ENCODE measurements at regions not wholly inside any gene's neighbourhood (a gene's known extent, or its start where the extent isn't known, plus 50 kb on each side); places are given as distances from the start of the nearest gene placed in this dataset.
"Not testable (repeated sequence)": the region's sequence is repeated elsewhere in the genome, so short reads cannot be mapped to it uniquely, and the experiment has no call there.

GRCh38 chr14:83053022-83053710, 1519.5 kb upstream of the SEL1L start:
- Histone ChIP-seq H3K4me3 (no peak overlapping the region), H3K36me3 (no peaks in the 10 kb centered on the region), H3K4me1 (no peaks in the 10 kb centered on the region), H3K27ac (no peak overlapping the region), H3K9me3 (replicated peaks) (no peaks in the 10 kb centered on the region), H3K27me3 (no peaks in the 10 kb centered on the region)
- DNase-seq: no peak

GRCh38 chr14:83058068-83058467, 1524.4 kb upstream of the SEL1L start:
- H3K27ac ChIP-seq: no peak overlapping the region
- H3K4me3 ChIP-seq: no peak overlapping the region
- no peaks in the 10 kb centered on the region for H3K9me3 ChIP-seq (replicated peaks)
- no peaks in the 10 kb centered on the region for H3K4me1 ChIP-seq
- no peak for DNase-seq
- no peaks in the 10 kb centered on the region for H3K36me3 ChIP-seq
- no peaks in the 10 kb centered on the region for H3K27me3 ChIP-seq

- peak in 1 of 2 experiments; percentile 49 for DNase-seq
- Histone ChIP-seq H3K4me1 (no peaks in the 10 kb centered on the region), H3K27me3 (no peaks in the 10 kb centered on the region), H3K36me3 (no peaks in the 10 kb centered on the region), H3K4me3 (no peak overlapping the region), H3K9me3 (replicated peaks) (0 out of 2 replicates have a peak, but pooled peaks cover 2% of the 10 kb centered on the region), H3K27ac (no peak overlapping the region)
Measured at GRCh38 chr14:83071888-83072501, 1538.3 kb upstream of the SEL1L start.

GRCh38 chr14:83085136-83085535, 1551.5 kb upstream of the SEL1L start:
- no peaks in the 10 kb centered on the region for H3K4me1 ChIP-seq
- H3K36me3 ChIP-seq: no peaks in the 10 kb centered on the region
- no peaks in the 10 kb centered on the region for H3K9me3 ChIP-seq (replicated peaks)
- no peak overlapping the region for H3K27ac ChIP-seq
- DNase-seq: no peak
- H3K27me3 ChIP-seq: no peaks in the 10 kb centered on the region
- no peak overlapping the region for H3K4me3 ChIP-seq

- Histone ChIP-seq H3K27me3 (no peaks in the 10 kb centered on the region), H3K36me3 (no peaks in the 10 kb centered on the region), H3K9me3 (replicated peaks) (no peaks in the 10 kb centered on the region), H3K4me3 (no peak overlapping the region), H3K4me1 (no peaks in the 10 kb centered on the region), H3K27ac (no peak overlapping the region)
- DNase-seq: no peak
Measured at GRCh38 chr14:83085725-83086124, 1552.1 kb upstream of the SEL1L start.

GRCh38 chr14:83091991-83092956, 1558.6 kb upstream of the SEL1L start:
- DNase-seq; H3K4me3 ChIP-seq; H3K36me3 ChIP-seq; H3K9me3 ChIP-seq (replicated peaks); H3K27me3 ChIP-seq; H3K27ac ChIP-seq; H3K4me1 ChIP-seq: not testable (repeated sequence)

- H3K36me3 ChIP-seq: no peaks in the 10 kb centered on the region
- H3K27ac ChIP-seq: no peak overlapping the region
- H3K27me3 ChIP-seq: no peaks in the 10 kb centered on the region
- no peak overlapping the region for H3K4me3 ChIP-seq
- no peaks in the 10 kb centered on the region for H3K4me1 ChIP-seq
- no peak for DNase-seq
- H3K9me3 ChIP-seq (replicated peaks): no peaks in the 10 kb centered on the region
Measured at GRCh38 chr14:83096092-83096491, 1562.4 kb upstream of the SEL1L start.

- Histone ChIP-seq H3K27me3 (no peaks in the 10 kb centered on the region), H3K9me3 (replicated peaks) (no peaks in the 10 kb centered on the region), H3K27ac (no peak overlapping the region), H3K4me1 (no peaks in the 10 kb centered on the region), H3K4me3 (no peak overlapping the region), H3K36me3 (no peaks in the 10 kb centered on the region)
- DNase-seq: no peak
Measured at GRCh38 chr14:83101846-83102245, 1568.2 kb upstream of the SEL1L start.

- DNase-seq: no peak
- H3K27me3 ChIP-seq: no peaks in the 10 kb centered on the region
- H3K27ac ChIP-seq: no peak overlapping the region
- no peaks in the 10 kb centered on the region for H3K4me1 ChIP-seq
- no peaks in the 10 kb centered on the region for H3K36me3 ChIP-seq
- no peak overlapping the region for H3K4me3 ChIP-seq
- no peaks in the 10 kb centered on the region for H3K9me3 ChIP-seq (replicated peaks)
Measured at GRCh38 chr14:83118029-83118428, 1584.4 kb upstream of the SEL1L start.

- no peak for DNase-seq
Measured at GRCh38 chr14:83120187-83120586, 1586.5 kb upstream of the SEL1L start.

GRCh38 chr14:83126076-83126475, 1592.4 kb upstream of the SEL1L start:
- H3K9me3 ChIP-seq (replicated peaks): no peaks in the 10 kb centered on the region
- H3K36me3 ChIP-seq: no peaks in the 10 kb centered on the region
- H3K4me3 ChIP-seq: no peak overlapping the region
- no peak for DNase-seq
- no peaks in the 10 kb centered on the region for H3K4me1 ChIP-seq
- H3K27ac ChIP-seq: no peak overlapping the region
- H3K27me3 ChIP-seq: no peaks in the 10 kb centered on the region

More at GRCh38 chr14:83120187-83120586, 1586.5 kb upstream of the SEL1L start:
- Histone ChIP-seq H3K9me3 (replicated peaks) (no peaks in the 10 kb centered on the region), H3K4me1 (no peaks in the 10 kb centered on the region), H3K4me3 (no peak overlapping the region), H3K27me3 (no peaks in the 10 kb centered on the region), H3K27ac (no peak overlapping the region), H3K36me3 (no peaks in the 10 kb centered on the region)

GRCh38 chr14:83128783-83129182, 1595.1 kb upstream of the SEL1L start:
- Histone ChIP-seq H3K9me3 (replicated peaks) (no peaks in the 10 kb centered on the region), H3K4me1 (no peaks in the 10 kb centered on the region), H3K4me3 (no peak overlapping the region), H3K27ac (no peak overlapping the region), H3K27me3 (no peaks in the 10 kb centered on the region), H3K36me3 (no peaks in the 10 kb centered on the region)
- DNase-seq: no peak

GRCh38 chr14:83129496-83129895, 1595.8 kb upstream of the SEL1L start:
- no peaks in the 10 kb centered on the region for H3K4me1 ChIP-seq
- no peaks in the 10 kb centered on the region for H3K36me3 ChIP-seq
- H3K27me3 ChIP-seq: no peaks in the 10 kb centered on the region
- H3K9me3 ChIP-seq (replicated peaks): no peaks in the 10 kb centered on the region
- H3K4me3 ChIP-seq: no peak overlapping the region
- no peak overlapping the region for H3K27ac ChIP-seq
- no peak for DNase-seq

GRCh38 chr14:83133981-83134645, 1600.5 kb upstream of the SEL1L start:
- no peaks in the 10 kb centered on the region for H3K9me3 ChIP-seq (replicated peaks)
- H3K4me1 ChIP-seq: no peaks in the 10 kb centered on the region
- DNase-seq: no peak
- no peak overlapping the region for H3K4me3 ChIP-seq
- H3K36me3 ChIP-seq: no peaks in the 10 kb centered on the region
- no peaks in the 10 kb centered on the region for H3K27me3 ChIP-seq
- H3K27ac ChIP-seq: no peak overlapping the region

- H3K36me3 ChIP-seq: no peaks in the 10 kb centered on the region
- no peaks in the 10 kb centered on the region for H3K4me1 ChIP-seq
- no peaks in the 10 kb centered on the region for H3K27me3 ChIP-seq
- H3K4me3 ChIP-seq: no peak overlapping the region
- no peak for DNase-seq
- H3K27ac ChIP-seq: no peak overlapping the region
- no peaks in the 10 kb centered on the region for H3K9me3 ChIP-seq (replicated peaks)
Measured at GRCh38 chr14:83140756-83141155, 1607.1 kb upstream of the SEL1L start.
